Fibroblast of lung (primary cell): ENCODE measurements at regions not wholly inside any gene's neighbourhood (a gene's known extent, or its start where the extent isn't known, plus 50 kb on each side); places are given as distances from the start of the nearest gene placed in this dataset.

ENCODE experiments used
- DNase-seq, 2 donors: peaks; one replicate each; pipeline versions ENCODE4 v3.0.0 to v3.0.0-alpha.2; 2010; ENCODE audit warnings: low read depth in 2 of 2
- H2AFZ ChIP-seq: 2 replicates; pipeline ENCODE4 v1.5.1; 2012; ENCODE audit warnings: low read length, control low read depth, inconsistent platforms
- H3K27ac ChIP-seq: 2 replicates; pipeline ENCODE4 v1.5.1; 2011; ENCODE audit warnings: low read length, control low read depth; ENCODE audit not compliant: insufficient read depth
- H3K27me3 ChIP-seq: 2 replicates; pipeline ENCODE4 v1.5.1; 2011; ENCODE audit warnings: mild to moderate bottlenecking, low read length; ENCODE audit not compliant: control insufficient read depth, insufficient read depth
- H3K36me3 ChIP-seq: 2 replicates; pipeline ENCODE4 v1.5.1; 2011; ENCODE audit warnings: low read length; ENCODE audit not compliant: control insufficient read depth, insufficient read depth
- H3K4me1 ChIP-seq: 2 replicates; pipeline ENCODE4 v1.5.1; 2011; ENCODE audit warnings: low read length; ENCODE audit not compliant: control insufficient read depth, insufficient read depth; ENCODE audit errors: extremely low read depth
- H3K4me2 ChIP-seq: 2 replicates; pipeline ENCODE4 v1.5.1; 2011; ENCODE audit warnings: low read length, control low read depth; ENCODE audit not compliant: insufficient read depth; ENCODE audit errors: extremely low read depth
- H3K4me3 ChIP-seq, 4 experiments: fragments of 200-600 bp in 1 of 4; sonication (generic) in 1 of 4; replicated peaks in 1 of 4; 2 replicates each; pipeline ENCODE4 v1.5.1; 2011 to 2016; ENCODE audit warnings: low read length in 4 of 4, low read depth in 3 of 4, mild to moderate bottlenecking in 3 of 4, control low read depth in 2 of 4, inconsistent platforms in 1 of 4, mixed read lengths in 1 of 4; ENCODE audit not compliant: insufficient read depth in 1 of 4; ENCODE audit errors: control extremely low read depth in 1 of 4
- H3K79me2 ChIP-seq: 2 replicates; pipeline ENCODE4 v1.5.1; 2012; ENCODE audit warnings: mild to moderate bottlenecking, low read length, inconsistent platforms; ENCODE audit not compliant: control insufficient read depth, insufficient read depth
- H3K9ac ChIP-seq: 2 replicates; pipeline ENCODE4 v1.5.1; 2011; ENCODE audit warnings: mild to moderate bottlenecking, low read length, control low read depth; ENCODE audit not compliant: insufficient read depth
- H3K9me3 ChIP-seq: 2 replicates; pipeline ENCODE4 v1.5.1; 2012; ENCODE audit warnings: low read depth, low read length; ENCODE audit not compliant: control insufficient read depth, insufficient read depth
- H4K20me1 ChIP-seq: 2 replicates; pipeline ENCODE4 v1.5.1; 2011; ENCODE audit warnings: low read length; ENCODE audit not compliant: control insufficient read depth, insufficient read depth; ENCODE audit errors: extremely low read depth
- EZH2 ChIP-seq: IDR thresholded peaks from 2 replicates; pipeline ENCODE4 v1.5.1; 2012; ENCODE audit warnings: low read length, control low read depth, mild to moderate bottlenecking; ENCODE audit errors: missing control alignments
- TF ChIP-seq, protein P1 (sequence below), 2 donors: IDR thresholded peaks in 1 of 2; conservative IDR thresholded peaks in 1 of 2; 1 replicate in 1 of 2; 2 replicates in 1 of 2; pipeline ENCODE4 v1.5.1; 2011 to 2012; ENCODE audit warnings: low read length in 2 of 2, control low read depth in 1 of 2, inconsistent platforms in 1 of 2, low read depth in 1 of 2, mild to moderate bottlenecking in 1 of 2

DNA sequence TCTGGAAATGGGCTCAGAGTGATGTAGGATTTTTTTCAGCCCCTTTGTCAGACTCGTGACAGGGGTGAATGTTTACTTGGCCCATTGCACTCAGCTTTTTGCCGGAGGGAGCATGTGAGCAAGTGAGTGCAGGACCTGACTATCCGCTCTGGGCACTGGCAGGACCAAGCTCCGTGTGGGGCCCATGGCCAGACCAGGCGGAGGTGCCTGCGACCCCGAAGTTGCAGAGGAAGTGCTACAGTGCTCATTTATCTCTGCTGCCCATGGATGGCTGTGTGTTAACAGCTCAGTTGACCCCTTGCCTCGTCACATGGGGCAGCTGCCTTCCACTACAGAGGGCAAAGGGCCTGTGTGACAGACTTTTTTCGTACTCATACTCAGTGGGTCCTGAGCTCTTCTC is 744.3 kb downstream of the IRX1 start:
- DNase-seq = no peak
- no peak overlapping the region for H3K4me3 ChIP-seq
- no peak overlapping the region for H3K4me2 ChIP-seq
- H3K27me3 ChIP-seq = no peaks in the 10 kb centered on the region
- H3K4me1 ChIP-seq = no peaks in the 10 kb centered on the region
- TF ChIP-seq EZH2 = no peak
- TF ChIP-seq, protein P1, sequence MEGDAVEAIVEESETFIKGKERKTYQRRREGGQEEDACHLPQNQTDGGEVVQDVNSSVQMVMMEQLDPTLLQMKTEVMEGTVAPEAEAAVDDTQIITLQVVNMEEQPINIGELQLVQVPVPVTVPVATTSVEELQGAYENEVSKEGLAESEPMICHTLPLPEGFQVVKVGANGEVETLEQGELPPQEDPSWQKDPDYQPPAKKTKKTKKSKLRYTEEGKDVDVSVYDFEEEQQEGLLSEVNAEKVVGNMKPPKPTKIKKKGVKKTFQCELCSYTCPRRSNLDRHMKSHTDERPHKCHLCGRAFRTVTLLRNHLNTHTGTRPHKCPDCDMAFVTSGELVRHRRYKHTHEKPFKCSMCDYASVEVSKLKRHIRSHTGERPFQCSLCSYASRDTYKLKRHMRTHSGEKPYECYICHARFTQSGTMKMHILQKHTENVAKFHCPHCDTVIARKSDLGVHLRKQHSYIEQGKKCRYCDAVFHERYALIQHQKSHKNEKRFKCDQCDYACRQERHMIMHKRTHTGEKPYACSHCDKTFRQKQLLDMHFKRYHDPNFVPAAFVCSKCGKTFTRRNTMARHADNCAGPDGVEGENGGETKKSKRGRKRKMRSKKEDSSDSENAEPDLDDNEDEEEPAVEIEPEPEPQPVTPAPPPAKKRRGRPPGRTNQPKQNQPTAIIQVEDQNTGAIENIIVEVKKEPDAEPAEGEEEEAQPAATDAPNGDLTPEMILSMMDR (conservative IDR thresholded peaks at IDR 0.05 in 1 of 2, IDR thresholded peaks at IDR 0.05 in 1 of 2; ENCODE audit: low read depth in 1 of 2, low read length in 2 of 2) = no peak
- H2AFZ ChIP-seq = no peak overlapping the region
- no peaks in the 10 kb centered on the region for H3K9me3 ChIP-seq
- H3K27ac ChIP-seq = no peak overlapping the region
- no peaks in the 10 kb centered on the region for H3K36me3 ChIP-seq
- no peaks in the 10 kb centered on the region for H4K20me1 ChIP-seq
- no peak overlapping the region for H3K9ac ChIP-seq
- no peaks in the 10 kb centered on the region for H3K79me2 ChIP-seq

DNA sequence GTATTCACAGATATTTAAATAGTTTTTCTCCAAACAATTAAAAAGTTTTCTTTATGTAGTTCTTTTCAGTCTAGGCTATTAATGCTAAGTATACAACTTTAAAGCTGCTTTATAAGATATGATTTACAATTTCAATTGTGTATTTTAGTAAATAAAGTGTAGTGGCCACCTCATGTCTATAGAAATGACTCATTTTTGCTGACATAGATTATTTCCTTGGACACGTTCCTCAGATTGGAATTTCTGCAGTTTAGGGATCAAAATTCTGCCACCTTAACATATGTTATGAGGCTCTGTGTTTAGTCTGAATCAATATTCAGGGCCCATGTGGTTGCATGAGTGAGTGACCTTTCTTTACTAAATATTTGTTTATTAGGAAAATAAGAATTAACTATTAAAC is 750.2 kb downstream of the IRX1 start:
- DNase-seq = no peak
- H3K4me1 ChIP-seq = no peaks in the 10 kb centered on the region
- TF ChIP-seq EZH2 = no peak
- TF ChIP-seq, protein P1 (conservative IDR thresholded peaks at IDR 0.05 in 1 of 2, IDR thresholded peaks at IDR 0.05 in 1 of 2; ENCODE audit: low read depth in 1 of 2, low read length in 2 of 2) = no peak

DNA sequence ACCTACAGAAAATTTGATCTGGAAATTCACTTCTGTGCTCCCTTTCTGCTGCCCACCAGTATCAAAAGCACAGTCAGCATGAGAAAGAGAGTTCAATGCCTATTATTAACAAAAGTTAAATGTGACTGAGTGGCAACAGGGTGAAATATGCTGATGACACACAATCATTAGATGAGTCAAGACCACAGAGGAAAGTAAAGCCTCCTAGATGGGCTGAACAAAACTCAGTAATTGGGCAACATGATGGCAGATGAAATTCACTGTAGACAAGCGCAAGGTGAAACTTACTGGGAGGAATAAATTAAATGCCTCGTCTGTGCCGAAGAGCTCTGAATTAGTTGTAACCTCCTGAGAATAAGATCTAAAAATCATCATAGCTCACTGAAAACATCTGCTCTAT is 752.8 kb downstream of the IRX1 start:
- H2AFZ ChIP-seq = no peak overlapping the region
- TF ChIP-seq, protein P1 (conservative IDR thresholded peaks at IDR 0.05 in 1 of 2, IDR thresholded peaks at IDR 0.05 in 1 of 2; ENCODE audit: low read depth in 1 of 2, low read length in 2 of 2) = no peak
- no peak for TF ChIP-seq EZH2
- H3K9ac ChIP-seq = no peak overlapping the region
- no peaks in the 10 kb centered on the region for H3K79me2 ChIP-seq
- no peak for DNase-seq
- H3K4me3 ChIP-seq = no peak overlapping the region
- H3K9me3 ChIP-seq = no peaks in the 10 kb centered on the region
- no peaks in the 10 kb centered on the region for H3K36me3 ChIP-seq
- no peak overlapping the region for H3K27ac ChIP-seq
- no peaks in the 10 kb centered on the region for H4K20me1 ChIP-seq
- no peaks in the 10 kb centered on the region for H3K27me3 ChIP-seq
- H3K4me2 ChIP-seq = no peak overlapping the region
- H3K4me1 ChIP-seq = no peaks in the 10 kb centered on the region

More for the DNA sequence above, 750.2 kb downstream of the IRX1 start:
- Histone ChIP-seq H3K27me3 (no peaks in the 10 kb centered on the region), H3K27ac (no peak overlapping the region), H3K9ac (no peak overlapping the region), H3K9me3 (no peaks in the 10 kb centered on the region), H2AFZ (no peak overlapping the region), H3K4me3 (no peak overlapping the region), H3K79me2 (no peaks in the 10 kb centered on the region), H3K4me2 (no peak overlapping the region), H3K36me3 (no peaks in the 10 kb centered on the region), H4K20me1 (no peaks in the 10 kb centered on the region)
